GM13976 (cell line): ENCODE measurements at regions not wholly inside any gene's neighbourhood (a gene's known extent, or its start where the extent isn't known, plus 50 kb on each side); places are given as distances from the start of the nearest gene placed in this dataset.

Experiments
- DNase-seq: peaks from one replicate; pipeline ENCODE4 v3.0.0; 2012; ENCODE audit warnings: low spot score
- CTCF ChIP-seq: IDR thresholded peaks from 2 replicates; pipeline ENCODE4 v1.5.1; 2012; ENCODE audit warnings: borderline replicate concordance, mild to moderate bottlenecking; ENCODE audit not compliant: insufficient read depth; ENCODE audit errors: extremely low read depth, missing control alignments, control extremely low read depth
- in situ Hi-C: fragments of 300-500 bp; cut with MboI; formaldehyde crosslinking; loops from one replicate; pipeline ENCODE4 v1.12.0; 2022; ENCODE audit warnings: low sequenced_read_pairs, mixed read lengths, inconsistent platforms; ENCODE audit not compliant: unreplicated experiment

- TF ChIP-seq CTCF, result no peak
- no peak for DNase-seq
- in situ Hi-C loops, result loop anchor here (25.0 kb wide), 1 partner anchor 869 kb away; no protein-coding TSS in a partner anchor
Measured at GRCh38 chr1:193417945-193418744, 231.7 kb upstream of the B3GALT2 start.

GRCh38 chr1:193417403-193417802, 231.0 kb upstream of the B3GALT2 start:
- in situ Hi-C loops, result loop anchor here (25.0 kb wide), 1 partner anchor 870 kb away; no protein-coding TSS in a partner anchor
- no peak for DNase-seq
- TF ChIP-seq CTCF, result no peak

GRCh38 chr1:193416226-193417024, 230.0 kb upstream of the B3GALT2 start:
- no peak for TF ChIP-seq CTCF
- no peak for DNase-seq
- in situ Hi-C loops, result loop anchor here (25.0 kb wide), 1 partner anchor 871 kb away; no protein-coding TSS in a partner anchor

- no peak for DNase-seq
- in situ Hi-C loops, result loop anchor here (25.0 kb wide), 1 partner anchor 872 kb away; no protein-coding TSS in a partner anchor
- no peak for TF ChIP-seq CTCF
Measured at GRCh38 chr1:193415256-193415655, 228.8 kb upstream of the B3GALT2 start.

GRCh38 chr1:193413376-193413775, 227.0 kb upstream of the B3GALT2 start:
- TF ChIP-seq CTCF, result no peak
- in situ Hi-C loops, result loop anchor here (25.0 kb wide), 1 partner anchor 874 kb away; no protein-coding TSS in a partner anchor
- DNase-seq, result no peak

- in situ Hi-C loops, result loop anchor here (25.0 kb wide), 1 partner anchor 875 kb away; no protein-coding TSS in a partner anchor
- no peak for TF ChIP-seq CTCF
- no peak for DNase-seq
Measured at GRCh38 chr1:193412748-193413147, 226.3 kb upstream of the B3GALT2 start.
